GM12873 (cell line): ENCODE measurements at regions not wholly inside any gene's neighbourhood (a gene's known extent, or its start where the extent isn't known, plus 50 kb on each side); places are given as distances from the start of the nearest gene placed in this dataset.

Source experiments
- TF ChIP-seq, protein P1 (sequence below): IDR thresholded peaks from 2 replicates; pipeline ENCODE4 v1.5.1; 2012; ENCODE audit warnings: low read depth, mild to moderate bottlenecking, moderate library complexity, low read length, control low read depth; ENCODE audit not compliant: insufficient read depth; ENCODE audit errors: missing control alignments

DNA sequence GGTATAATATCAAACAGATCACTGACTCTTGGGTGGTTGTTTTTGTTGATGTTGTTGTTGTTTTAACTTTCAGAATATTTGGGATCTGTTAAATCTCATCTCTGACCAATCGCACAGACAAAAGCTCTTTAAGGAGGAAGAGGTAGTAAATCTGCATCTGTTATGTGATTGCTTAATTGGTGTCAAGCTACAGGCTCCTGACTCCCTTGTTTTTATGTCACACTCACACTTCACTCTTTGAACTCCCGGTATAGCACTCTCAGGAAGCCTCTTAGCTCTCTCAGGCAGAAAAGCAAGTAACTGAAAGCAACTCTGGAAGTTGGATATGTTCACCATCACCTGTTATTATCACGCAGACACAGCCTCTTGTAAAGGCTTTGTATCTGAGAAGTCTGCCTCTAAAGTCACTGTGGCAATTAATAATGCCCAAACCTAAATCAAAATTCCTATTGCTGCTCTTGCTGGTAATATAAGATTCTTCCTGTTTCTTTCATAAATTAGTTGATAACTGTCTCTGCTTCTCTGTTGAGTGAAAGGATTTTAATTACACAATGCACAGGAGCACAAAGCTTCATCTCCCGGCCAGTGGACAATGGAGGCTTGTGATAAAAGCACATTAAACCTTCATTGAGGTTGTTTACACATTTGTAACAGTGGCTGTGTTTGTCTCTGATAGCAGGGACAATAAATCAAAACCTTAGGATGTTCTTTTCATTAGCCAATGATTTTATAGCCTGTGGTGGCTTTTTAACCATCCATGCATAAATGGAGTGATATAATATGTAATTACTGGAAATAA is 576.7 kb downstream of the MFSD1 start:
- TF ChIP-seq, protein P1, sequence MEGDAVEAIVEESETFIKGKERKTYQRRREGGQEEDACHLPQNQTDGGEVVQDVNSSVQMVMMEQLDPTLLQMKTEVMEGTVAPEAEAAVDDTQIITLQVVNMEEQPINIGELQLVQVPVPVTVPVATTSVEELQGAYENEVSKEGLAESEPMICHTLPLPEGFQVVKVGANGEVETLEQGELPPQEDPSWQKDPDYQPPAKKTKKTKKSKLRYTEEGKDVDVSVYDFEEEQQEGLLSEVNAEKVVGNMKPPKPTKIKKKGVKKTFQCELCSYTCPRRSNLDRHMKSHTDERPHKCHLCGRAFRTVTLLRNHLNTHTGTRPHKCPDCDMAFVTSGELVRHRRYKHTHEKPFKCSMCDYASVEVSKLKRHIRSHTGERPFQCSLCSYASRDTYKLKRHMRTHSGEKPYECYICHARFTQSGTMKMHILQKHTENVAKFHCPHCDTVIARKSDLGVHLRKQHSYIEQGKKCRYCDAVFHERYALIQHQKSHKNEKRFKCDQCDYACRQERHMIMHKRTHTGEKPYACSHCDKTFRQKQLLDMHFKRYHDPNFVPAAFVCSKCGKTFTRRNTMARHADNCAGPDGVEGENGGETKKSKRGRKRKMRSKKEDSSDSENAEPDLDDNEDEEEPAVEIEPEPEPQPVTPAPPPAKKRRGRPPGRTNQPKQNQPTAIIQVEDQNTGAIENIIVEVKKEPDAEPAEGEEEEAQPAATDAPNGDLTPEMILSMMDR: no peak

DNA sequence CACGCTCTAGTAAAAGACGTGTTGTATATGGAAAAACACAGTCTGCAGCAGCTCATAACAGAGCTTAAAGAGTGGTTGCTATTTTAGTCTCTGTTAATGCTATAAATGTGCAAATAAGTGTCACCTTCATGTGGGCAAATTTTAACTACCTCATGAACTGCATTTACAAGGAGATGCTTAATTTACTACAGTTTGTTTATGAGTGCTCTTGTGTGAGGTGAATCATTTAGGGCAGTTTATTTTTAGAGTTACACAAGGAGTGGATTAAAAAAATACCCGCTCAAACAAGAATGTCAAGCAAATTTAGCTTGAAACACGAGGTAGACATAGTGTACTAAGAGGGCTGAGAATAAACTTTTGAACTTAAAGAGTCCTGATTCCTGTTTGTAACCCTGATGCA is 579.0 kb downstream of the MFSD1 start:
- TF ChIP-seq, protein P1: no peak

DNA sequence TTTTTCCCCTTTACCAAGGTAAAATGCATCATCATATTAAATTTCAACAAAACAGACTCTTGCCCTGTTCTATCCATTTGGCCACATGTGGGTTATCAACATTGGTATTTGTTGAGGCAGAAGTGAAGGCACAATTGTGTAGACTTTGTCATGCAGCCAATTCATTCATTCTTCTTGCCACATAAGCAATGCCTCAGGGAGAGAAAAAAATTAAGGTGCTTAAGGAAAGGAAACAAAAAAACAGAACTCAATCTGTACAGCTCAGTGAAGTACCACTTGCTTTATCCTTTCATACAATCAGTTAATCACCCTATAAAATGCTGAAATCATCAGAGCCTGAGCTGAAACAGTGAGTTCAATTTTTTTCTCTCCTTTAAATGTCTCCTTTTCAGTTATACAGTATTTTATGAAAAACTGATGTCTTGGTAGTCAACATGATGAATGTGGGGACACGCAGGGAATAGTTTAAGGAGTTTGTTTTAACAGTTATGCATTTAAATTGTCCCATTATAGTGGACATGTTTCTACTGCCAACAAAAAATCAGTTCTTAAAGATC is 588.9 kb downstream of the MFSD1 start:
- TF ChIP-seq, protein P1: no peak

DNA sequence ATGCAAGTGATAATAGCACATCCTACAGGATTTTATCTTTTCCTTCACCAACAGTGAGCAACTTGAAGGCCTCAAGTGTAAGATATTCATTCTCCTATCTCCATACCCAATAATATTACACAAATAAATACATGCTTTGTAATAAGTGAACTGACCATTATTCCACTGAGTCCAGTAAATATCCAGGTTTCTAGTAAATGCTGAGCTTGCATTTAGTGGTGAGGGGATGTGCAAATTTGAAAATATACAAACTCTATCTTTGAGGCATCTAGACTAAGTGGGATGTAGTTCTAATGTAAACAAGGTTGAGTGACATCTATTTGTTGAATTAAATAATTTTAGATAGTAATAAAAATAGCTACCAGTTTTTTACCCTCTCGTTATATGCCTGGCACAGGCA is 587.6 kb upstream of the IL12A start:
- TF ChIP-seq, protein P1: no peak

DNA sequence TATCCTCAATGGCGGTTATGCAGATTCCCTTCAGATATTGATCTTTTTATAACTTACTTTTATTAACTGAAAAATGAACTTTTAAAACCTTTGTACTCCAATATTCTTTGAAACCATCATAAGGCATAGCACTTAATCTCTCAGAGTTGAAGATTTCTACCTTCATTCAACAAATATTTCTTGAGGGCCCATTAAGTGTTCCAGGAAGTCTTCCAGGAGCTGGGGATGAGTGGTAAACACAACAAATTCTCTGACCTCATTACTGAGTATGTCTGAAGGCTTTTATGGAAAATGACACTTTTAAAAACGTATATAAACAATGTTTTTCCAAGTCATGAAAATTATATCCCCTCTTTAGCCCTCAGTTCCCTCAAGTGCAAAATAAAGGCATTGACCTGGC is 575.3 kb upstream of the IL12A start:
- TF ChIP-seq, protein P1: no peak

DNA sequence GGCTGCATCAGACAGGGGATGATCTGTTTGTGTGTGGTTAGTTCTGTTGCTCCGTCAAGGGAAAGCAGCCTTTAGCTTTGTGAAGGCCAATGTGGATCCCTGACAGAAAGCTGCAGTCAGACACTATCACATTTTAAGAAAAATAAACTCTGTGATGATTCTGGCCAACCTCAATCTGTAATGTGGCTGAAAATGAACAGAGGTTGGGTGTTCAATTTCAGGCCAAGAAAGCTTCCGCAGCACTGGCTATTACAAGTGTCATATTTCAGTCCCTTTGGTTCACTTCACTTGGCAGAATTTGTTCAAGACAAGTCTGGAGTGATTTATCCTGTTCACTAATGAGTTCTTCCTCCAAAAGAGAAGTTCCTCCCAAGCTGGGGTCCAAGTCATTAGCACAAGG is 571.8 kb upstream of the IL12A start:
- TF ChIP-seq, protein P1: no peak

DNA sequence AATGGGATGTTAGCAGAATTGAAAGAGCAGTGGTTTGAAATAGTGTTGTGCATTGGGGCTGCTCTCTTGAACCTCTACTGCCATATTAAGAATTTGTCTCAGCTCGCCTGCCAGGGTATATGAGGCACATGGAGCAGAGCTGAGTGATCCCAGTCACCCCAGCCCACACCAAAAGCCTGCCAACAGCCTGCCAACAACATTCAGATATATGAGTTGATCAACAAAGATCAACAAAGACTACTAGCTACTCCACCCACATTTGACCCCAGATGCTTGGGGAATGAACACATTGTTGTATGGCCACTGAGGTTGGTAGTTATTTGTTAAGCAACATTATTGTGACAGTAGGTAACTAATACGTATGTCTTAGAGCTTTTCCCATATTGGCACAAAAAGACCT is 570.9 kb upstream of the IL12A start:
- TF ChIP-seq, protein P1: no peak
